WTC11 (cell line): ENCODE measurements at regions not wholly inside any gene's neighbourhood (a gene's known extent, or its start where the extent isn't known, plus 50 kb on each side); places are given as distances from the start of the nearest gene placed in this dataset.

Experiments
- FOXJ3 ChIP-seq: sonication (generic); formaldehyde crosslinking; IDR thresholded peaks from 2 replicates; pipeline ENCODE4 v1.9.0; 2021; ENCODE audit warnings: missing genetic modification reagents, mild to moderate bottlenecking, borderline replicate concordance
- ZNF121 ChIP-seq: sonication (generic); formaldehyde crosslinking; IDR thresholded peaks from 2 replicates; pipeline ENCODE4 v1.8.0; 2023; ENCODE audit warnings: missing genetic modification reagents
- ZNF138 ChIP-seq: sonication (generic); formaldehyde crosslinking; conservative IDR thresholded peaks from 2 replicates; pipeline ENCODE4 v1.8.1; 2022; ENCODE audit warnings: mild to moderate bottlenecking, moderate library complexity, missing genetic modification reagents
- TF ChIP-seq, protein P1 (sequence below): fragments of 200-600 bp; IDR thresholded peaks from 2 replicates; pipeline ENCODE4 v1.8.0; 2022; ENCODE audit warnings: antibody characterized with exemption
- TF ChIP-seq, protein P2 (sequence below): sonication (generic); formaldehyde crosslinking; IDR thresholded peaks from 2 replicates; pipeline ENCODE4 v1.8.1; 2023; ENCODE audit warnings: mild to moderate bottlenecking, missing genetic modification reagents, moderate library complexity

DNA sequence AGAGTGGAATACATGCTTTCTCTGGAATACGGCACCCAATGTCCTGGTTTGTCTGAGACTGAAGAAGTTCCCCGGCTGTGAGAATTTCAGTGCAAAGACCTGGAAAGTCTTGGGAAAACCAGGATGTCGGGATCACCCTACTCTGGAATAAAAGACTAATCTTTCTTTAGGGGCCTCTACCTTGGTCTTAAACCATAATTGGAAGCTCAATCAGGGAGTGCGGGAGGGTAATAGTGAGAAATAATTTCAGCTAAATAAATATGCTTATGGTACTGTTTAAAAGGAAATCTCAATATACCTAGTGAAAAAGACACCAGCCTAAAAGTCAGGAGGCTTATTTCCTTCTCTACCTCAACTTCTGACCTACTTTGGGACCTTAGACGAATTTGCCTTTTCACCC, 236.1 kb upstream of the GLI3 start:
- TF ChIP-seq, protein P1, sequence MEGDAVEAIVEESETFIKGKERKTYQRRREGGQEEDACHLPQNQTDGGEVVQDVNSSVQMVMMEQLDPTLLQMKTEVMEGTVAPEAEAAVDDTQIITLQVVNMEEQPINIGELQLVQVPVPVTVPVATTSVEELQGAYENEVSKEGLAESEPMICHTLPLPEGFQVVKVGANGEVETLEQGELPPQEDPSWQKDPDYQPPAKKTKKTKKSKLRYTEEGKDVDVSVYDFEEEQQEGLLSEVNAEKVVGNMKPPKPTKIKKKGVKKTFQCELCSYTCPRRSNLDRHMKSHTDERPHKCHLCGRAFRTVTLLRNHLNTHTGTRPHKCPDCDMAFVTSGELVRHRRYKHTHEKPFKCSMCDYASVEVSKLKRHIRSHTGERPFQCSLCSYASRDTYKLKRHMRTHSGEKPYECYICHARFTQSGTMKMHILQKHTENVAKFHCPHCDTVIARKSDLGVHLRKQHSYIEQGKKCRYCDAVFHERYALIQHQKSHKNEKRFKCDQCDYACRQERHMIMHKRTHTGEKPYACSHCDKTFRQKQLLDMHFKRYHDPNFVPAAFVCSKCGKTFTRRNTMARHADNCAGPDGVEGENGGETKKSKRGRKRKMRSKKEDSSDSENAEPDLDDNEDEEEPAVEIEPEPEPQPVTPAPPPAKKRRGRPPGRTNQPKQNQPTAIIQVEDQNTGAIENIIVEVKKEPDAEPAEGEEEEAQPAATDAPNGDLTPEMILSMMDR, result no peak
- TF ChIP-seq ZNF121 (CRISPR knock-in tag) (no peak), ZNF138 (no peak), FOXJ3 (CRISPR knock-in tag) (no peak)
- TF ChIP-seq, protein P2, sequence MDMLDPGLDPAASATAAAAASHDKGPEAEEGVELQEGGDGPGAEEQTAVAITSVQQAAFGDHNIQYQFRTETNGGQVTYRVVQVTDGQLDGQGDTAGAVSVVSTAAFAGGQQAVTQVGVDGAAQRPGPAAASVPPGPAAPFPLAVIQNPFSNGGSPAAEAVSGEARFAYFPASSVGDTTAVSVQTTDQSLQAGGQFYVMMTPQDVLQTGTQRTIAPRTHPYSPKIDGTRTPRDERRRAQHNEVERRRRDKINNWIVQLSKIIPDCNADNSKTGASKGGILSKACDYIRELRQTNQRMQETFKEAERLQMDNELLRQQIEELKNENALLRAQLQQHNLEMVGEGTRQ (CRISPR knock-in tag), result no peak
